GM21381 (cell line): ENCODE measurements at regions not wholly inside any gene's neighbourhood (a gene's known extent, or its start where the extent isn't known, plus 50 kb on each side); places are given as distances from the start of the nearest gene placed in this dataset.

Experiments
- ATAC-seq: cut with Tn5 transposase; IDR thresholded peaks from one replicate; pipeline ENCODE4 v1.9.1; 2021; ENCODE audit warnings: mild to moderate bottlenecking, moderate library complexity; ENCODE audit not compliant: unreplicated experiment

DNA sequence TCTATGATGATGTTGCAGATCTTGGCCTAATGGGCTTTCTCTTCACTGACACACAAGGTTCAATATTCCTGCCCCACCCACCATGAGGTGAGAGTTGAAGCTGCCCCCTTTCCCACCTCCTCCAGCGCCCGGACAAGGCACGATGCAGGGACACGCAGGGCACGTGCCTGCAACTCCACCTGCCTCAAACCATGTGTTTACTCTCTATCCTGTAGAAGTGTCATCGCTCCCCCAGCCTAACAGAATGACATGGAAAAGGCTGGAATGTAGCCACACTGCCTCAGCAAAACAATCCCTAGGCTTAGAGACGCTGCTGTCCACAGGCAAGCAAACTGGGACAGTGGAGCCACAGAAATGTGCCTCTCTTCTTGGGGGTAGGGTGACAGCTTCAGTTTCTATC lies 92.9 kb upstream of the SOD1 start:
- no peak for ATAC-seq

DNA sequence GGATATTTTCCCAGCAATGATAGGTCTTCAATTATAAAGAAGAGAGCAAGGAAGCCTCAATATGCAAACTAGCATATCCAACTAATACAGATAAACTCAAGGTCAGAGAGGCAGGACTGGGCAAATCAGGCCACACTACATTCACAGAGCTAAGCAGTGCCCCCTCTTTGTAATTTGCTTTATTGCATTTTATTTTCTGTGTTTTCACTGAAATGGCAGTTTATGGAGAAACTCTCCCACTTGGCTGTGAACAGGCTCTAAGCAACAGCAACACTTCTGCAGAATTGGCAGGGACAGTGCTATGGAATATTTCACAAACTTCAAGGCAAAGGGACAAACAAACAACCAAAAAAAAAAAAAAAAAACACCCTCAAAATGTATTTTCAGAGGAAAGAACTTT lies 93.4 kb upstream of the SOD1 start:
- no peak for ATAC-seq

DNA sequence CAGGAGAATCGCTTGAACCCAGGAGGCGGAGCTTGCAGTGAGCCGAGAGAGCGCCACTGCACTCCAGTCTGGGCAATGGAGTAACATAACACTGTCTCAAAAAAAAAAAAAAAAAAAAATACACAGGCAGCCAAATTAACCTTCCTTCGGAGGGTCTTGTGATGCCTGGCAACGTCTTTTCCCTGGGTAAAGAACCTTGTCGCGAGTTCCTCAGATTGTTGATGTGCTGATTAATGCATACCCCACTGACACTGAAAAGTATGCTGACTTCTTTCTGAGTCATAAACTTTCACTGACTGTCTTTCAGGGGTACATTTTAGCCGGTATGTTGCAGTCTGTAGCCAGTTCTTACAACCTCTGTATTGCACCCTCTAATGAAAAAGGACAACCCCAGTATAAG lies 95.1 kb upstream of the SOD1 start:
- ATAC-seq = no peak

DNA sequence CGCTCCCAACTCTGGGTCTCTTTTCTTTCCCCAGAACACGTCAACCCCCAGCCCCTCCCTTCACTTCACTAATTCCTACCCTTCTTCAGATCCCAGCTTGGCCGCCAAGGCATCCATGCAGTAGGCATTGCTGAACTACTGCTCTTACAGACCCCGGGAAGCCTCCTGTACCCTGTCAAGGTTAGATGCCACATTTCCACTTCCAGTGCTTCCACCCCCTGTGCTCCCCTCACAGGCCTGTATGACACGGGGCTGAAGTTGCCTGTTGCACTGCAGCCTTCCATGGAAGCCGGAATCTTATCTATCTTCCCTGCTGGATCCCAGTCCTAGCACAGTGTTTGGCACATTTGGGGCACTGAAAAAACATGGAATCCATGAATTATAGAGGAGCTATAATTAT lies 99.0 kb upstream of the SOD1 start:
- no peak for ATAC-seq

DNA sequence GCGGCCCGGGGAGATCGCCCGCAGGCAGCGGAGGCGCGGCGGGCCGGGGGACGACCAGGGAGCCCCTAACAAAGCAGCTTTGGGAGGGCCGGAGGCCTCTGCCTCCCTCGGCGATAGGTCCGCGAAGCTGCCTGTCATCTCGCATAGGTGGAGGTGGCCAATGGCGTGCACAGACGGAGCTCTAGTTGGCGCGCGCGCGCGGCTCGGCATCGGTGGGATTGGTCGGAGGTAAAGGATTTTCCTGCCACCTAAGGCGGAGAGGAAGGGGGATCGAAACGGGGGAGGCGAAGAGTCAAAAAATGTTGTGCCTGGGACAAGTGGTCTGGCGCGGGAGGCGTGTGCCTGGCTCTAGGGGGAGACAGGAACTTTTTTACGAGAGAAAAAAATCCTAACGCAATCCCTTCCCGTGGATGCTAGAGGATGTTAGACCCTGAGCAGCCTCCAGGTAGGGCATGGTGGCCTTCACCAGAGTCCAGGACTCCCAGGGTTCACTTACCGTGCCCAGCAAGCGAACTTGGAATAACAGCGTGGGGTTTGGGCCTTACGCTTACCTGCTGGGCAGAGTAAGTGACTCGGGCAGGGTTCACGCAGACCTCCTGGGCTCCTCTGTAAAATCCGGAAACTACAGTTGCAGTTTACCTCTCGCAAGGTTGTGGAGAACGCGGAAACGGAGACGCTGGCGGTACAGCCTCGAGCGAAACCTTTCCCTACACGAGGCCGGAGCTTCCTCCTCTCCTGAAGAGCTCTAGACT lies 99.9 kb upstream of the SOD1 start:
- ATAC-seq = peak; percentile 81

DNA sequence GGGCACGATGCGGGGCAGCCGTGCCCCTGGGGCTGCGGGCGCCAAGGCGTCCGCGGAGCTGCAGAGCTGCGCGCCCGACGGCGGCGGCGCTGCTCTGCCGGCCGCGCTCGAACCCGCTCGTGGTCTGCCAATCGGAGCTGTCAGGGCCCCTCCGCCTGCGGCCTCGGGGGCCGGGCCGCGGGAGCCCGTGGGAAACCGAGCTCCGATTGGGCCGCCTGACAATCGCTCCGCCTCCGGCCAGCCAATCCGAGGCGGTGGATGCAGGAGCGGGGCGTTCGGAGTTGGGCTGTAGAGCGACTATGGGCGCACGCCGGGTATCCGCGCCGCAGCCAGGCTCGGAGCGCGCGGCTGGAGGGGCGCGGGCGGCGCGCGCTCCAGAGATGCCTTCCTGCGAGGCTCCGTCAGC lies 100.5 kb upstream of the SOD1 start:
- ATAC-seq = peak; percentile 85

DNA sequence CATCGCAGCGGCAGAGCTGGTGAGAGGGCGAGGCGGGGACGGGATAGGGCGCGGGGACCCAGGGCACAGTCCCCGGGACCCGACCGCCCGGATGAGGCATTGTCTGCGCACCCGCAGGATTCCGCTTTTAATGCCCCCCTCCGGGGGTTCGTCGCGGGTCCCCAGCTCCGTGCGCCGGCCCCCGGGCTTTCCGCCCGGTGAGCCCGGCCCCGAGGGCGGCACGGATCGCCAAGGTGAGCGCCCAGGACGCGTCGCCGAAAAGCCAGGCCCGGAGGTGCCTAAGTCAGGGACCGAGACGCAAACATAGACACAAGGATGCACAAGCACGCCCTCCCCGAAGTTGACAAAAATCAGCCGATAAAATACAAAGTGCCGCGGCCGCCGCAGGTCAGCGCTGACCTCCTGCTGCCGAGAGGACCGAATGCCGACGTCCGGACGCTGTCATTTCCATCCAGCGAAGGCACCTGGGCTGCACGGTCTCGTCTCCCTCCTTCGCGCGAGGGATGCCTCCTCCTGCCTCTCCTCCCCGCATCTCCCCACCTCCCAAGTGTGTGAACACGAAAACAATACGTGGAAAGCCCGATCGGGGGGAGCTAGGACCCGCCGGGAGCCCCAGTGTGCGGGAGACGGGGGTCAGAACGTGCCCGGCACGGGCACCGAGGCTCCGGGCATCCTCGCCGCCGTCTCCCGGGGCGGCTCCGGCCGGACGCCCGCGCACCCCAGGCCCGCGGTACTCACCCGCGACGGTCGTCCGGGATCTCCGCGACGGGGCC lies 101.1 kb upstream of the SOD1 start:
- no peak for ATAC-seq

DNA sequence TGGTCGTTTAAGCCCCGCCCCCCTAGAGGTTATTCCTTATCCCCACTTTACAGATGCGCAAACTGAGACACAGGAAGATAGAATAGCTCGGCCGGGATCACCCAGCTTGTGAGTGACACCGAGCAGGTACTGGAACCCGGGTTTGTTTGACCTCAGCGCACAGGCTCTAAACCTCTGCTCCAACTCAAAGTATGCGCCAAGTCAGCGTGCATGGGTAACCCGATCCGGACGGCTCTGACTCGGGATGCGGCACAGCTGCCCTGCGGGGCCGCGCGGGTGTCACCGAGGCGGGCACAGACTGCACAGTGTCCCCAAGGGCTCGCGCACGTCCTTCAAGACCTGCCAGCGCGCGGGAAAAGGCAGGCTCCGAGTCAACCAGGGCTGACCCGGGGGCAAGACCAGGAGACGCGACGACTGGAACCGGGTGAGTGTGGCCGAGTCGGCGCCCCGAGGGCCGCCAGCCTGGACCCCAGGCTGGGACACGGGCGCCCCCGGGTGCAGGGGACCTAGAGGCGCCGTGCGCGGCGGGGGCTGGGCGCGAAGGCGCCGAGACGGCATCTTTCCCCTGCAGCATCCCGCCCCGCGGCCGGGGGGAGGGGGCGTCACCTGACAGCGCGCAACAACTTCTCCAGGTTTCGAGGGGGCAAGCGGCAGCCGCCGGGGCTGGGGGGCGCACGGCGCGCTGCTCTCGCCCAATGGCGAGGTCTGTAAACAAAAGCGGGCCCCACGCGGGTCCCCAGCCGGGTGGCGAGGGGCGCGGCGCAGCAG lies 101.9 kb upstream of the SOD1 start:
- ATAC-seq = no peak

DNA sequence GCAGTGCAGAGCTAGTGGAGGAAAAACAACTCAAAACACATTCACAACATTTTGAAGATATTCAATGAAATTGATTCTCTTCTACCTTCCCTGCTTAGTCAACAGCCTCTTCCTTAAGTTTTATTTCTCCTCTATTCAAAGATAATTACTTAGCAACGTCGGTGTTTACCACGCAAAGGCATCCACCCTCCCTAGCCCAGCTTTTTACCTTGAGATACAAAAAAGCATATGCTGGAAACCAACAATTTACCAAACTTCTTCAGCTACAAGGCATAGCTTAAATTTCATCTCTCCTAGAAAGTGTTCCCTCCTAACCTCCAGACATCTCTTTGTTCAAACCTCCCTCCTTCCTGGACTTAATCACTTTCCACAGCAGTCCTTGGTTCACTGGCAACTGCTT lies 102.8 kb upstream of the SOD1 start:
- no peak for ATAC-seq

DNA sequence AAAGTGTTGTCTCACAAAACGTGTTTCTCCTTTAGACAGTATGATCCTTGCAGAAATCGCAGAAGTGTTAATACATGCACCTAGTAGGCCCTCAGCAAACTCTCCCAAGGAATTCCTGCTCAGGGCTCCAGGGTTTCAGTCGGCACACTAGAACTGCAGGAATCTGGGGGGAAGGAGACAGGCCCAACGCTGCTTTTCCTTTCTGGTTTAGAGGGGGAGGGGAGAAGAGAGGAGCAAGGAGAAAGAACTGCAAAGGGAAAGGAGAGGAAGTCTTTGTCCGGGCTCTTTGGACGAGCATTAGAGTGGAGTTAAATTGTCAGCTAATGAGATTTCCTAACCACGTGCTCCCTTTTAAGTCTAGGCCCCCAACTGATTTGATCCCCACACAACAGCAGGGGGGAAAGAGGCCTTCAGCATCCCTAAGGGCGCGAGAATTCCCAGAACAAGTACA lies 103.7 kb upstream of the SOD1 start:
- ATAC-seq = no peak

DNA sequence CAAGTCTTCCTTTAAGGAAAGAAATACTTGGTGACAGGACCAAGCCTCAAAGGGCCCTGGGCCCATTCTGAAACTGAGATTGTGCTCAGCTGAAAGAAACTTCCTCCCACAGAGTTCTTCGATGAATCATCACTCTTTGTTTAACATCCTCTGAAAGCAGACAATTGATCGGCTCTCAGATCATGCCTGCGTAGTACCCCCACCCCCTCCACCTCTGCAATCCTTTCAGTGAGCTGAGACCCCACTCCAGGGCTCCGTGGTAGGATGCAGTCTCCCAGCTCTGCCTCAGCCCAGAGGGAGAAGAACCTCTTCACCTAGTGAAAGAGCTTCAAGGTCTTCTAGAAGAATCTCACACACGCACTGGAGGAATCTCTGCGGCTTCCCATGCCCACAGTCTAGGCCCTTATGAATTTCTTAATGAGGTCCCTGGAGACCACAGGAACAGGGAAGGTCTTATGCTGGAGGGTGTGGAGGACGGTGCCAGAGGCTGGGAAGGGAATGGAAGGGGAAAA lies 104.9 kb upstream of the SOD1 start:
- ATAC-seq = peak; percentile 35

DNA sequence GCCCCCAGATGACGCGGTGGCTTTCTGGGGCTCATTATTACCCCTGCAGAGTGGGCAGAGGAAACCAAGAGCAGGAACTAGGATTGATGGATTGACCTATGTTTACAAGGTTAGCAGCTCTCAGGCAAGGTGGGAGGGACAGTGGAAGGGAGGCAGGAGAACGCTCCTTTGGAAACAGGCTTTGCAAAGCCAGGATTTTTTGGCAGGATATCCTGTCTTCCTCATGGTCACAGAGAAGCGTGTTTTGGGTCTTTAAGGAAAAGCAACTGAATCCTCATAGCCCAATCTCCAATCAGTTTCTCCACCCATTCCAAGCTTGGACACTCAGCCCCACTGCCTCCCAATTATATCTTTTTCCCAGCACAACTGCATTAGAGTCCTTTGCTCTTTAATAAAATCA lies 105.6 kb upstream of the SOD1 start:
- no peak for ATAC-seq

DNA sequence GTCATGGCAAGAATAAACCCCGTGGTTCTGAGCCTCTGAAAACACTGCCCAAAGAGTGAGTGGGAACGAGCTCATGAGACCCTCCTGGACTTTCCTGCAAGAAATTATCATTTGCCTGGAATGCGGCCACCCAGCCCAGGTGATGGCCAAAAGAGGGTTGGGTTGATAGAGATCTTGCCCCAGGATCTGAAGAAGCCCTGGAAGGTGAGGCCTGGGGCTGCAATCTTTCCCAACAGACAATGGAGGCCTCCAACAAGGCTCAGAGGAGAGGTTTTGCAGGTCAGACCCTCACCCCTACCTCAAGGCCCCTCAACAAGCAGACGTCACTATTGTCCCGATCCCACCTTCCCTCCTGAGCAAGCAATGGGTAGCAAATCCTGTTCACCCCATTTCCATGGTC lies 106.0 kb upstream of the SOD1 start:
- ATAC-seq = no peak

DNA sequence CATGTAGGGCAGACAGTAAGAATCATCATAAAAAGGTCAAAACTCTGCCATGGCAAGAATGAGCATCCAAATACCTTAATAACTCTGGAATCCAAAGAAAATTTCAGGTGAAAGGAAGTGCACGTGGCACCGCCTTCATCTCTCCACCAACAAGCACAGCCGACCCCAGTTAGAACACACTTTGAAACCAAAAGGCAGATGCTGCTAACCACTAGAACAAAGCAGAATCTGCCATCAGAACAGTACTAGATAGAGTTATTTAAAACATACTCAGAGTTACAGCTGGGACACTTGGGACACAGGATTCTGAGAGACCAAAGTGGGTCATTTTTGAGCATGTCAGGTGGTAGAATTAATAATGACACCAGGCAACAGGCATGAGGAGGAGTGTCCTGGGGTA lies 106.7 kb upstream of the SOD1 start:
- no peak for ATAC-seq

DNA sequence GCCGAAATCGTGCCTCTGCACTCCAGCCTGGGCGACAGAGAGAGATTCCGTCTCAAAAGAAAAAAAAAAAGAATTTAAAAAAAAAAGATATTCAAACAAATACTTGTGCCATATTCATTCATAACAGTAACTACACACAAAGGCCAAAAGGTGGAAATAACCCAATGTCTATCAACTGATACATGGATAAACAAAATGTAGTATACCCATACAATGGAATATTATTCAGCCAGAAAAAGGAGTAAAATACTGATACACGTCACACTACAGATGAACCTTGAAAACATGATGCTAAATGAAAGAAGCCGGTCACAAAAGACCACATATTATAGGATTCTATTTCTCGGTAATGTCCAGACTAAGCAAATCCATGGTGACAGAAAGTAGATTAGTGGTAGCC lies 109.4 kb upstream of the SOD1 start:
- no peak for ATAC-seq

DNA sequence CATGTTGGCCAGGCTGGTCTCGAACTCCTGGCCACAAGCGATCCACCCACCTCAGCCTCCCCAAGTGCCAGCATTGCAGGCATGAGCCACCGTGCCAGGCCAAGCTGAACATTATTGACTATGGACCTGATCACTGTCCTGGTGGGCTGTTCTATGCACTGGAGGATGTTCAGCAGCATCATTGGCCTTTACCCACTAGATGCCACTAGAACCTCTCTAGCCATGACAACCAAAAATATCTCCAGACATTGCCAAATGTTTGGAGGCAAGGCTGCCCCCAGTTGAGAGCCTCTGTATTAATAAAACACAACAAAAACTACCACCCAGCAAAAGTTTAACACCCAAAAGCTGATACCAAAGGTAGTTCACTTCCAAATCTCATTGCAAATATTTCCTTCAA lies 110.8 kb upstream of the SOD1 start:
- ATAC-seq = no peak

DNA sequence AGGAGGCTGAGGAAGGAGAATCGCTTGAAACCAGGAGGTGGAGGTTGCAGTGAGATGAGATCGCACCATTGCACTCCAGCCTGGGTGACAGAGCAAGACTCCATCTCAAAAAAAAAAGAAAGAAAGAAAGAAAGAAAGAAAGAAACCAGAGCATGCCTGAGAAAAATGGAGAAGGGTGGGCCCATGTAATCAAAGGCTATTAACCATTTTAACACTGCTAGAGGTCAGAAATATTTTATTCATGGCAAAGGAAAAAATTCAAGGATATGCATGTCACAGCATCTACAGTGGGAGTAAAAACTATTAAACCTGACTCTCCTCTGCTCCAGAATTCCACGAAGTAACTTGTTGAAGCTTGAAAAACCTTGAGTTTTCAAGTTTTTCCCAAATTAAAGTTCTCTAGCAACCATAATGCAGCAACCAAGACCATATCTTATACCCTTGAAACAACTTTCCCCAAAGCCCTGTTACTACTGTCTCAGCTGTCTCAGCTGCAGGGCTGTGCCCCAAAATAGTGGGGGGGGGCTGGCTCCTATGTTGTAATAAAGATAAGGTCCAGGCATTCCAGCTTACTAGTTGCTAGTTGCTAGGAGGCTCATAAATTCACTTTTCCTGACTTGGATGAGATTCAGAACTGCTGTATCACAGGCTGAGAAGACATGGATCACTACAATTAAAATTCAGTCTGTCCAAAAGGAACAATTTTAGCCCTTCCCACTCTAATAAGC lies 112.9 kb upstream of the SOD1 start:
- ATAC-seq = no peak

DNA sequence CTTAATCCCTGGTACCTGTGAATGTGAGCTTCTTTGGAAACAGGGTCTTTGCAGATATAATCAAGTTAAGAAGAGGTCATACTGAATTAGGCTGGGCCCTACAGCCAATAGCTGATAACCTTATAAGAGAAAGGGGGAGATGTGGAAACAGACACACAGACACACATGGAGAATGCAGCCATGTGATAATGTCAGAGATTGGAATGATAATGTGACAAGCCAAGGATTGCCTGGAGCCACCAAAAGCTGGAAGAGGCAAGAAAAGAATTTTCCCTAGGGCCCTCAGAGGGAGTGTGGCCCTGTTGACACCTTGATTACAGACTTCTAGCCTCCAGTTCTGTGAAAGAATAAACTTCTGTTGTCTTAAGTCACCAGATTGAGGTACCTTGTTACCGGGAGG lies 114.5 kb upstream of the SOD1 start:
- ATAC-seq = no peak

DNA sequence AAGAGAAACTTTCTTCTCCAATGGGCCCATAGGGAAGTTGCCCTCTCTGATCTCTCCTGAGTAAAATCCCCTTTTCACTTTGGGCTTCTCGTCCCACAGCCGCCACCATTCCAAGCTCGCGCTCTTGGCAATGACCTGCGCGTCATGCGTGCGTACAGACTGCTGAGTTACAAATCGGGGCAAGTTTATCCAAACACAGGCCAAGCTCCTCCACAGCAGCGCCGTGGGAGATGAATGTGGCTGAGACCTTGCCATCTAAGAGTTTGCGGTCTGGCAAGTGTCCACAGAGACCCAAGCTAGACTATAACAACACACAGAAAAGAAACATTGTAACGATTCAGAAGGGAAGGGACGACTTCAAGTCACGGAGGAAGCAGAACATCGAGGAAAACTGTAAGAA lies 116.3 kb upstream of the SOD1 start:
- ATAC-seq = no peak

DNA sequence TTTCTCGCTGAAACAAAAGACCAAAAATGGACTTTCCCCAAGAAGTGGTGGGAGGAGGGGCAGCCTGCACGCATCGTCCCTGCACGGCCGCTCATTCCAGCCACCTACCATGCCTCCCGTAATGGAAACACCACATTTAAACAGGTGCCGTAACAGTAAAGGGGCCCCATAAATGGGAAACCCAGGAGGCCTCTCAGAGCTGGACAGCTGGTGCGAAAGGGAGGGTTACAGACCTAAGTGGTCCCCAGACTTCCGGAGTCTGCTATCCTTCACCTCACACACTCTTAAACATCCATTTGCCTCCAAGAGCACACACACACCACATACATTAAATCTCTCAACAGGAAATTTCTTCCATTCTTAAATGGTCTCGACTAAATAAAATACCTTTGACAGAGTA lies 120.7 kb upstream of the SOD1 start:
- ATAC-seq = no peak
